Hepatocyte (in vitro differentiated cells): ENCODE measurements at regions not wholly inside any gene's neighbourhood (a gene's known extent, or its start where the extent isn't known, plus 50 kb on each side); places are given as distances from the start of the nearest gene placed in this dataset.

ENCODE experiments used
- DNase-seq: peaks from one replicate; pipeline ENCODE4 v3.0.0-alpha.2; 2016; ENCODE audit warnings: low spot score
- H2AFZ ChIP-seq: fragments of 200-600 bp; sonication (generic); 2 replicates; pipeline ENCODE4 v1.6.0; 2016; ENCODE audit warnings: antibody characterized with exemption, mild to moderate bottlenecking
- H3K27ac ChIP-seq: fragments of 200-600 bp; sonication (generic); 2 replicates; pipeline ENCODE4 v1.5.1; 2016; ENCODE audit warnings: mild to moderate bottlenecking
- H3K27me3 ChIP-seq: fragments of 200-600 bp; sonication (generic); 2 replicates; pipeline ENCODE4 v1.6.1; 2016
- H3K36me3 ChIP-seq: fragments of 200-600 bp; sonication (generic); replicated peaks from 2 replicates; pipeline ENCODE4 v1.5.1; 2016; ENCODE audit warnings: low read depth; ENCODE audit not compliant: insufficient read depth
- H3K4me1 ChIP-seq: fragments of 200-600 bp; sonication (generic); 2 replicates; pipeline ENCODE4 v1.5.1; 2016; ENCODE audit warnings: mild to moderate bottlenecking, moderate library complexity; ENCODE audit not compliant: insufficient read depth
- H3K4me2 ChIP-seq: fragments of 200-600 bp; sonication (generic); 2 replicates; pipeline ENCODE4 v1.6.0; 2016
- H3K4me3 ChIP-seq: fragments of 200-600 bp; sonication (generic); 2 replicates; pipeline ENCODE4 v1.5.1; 2016; ENCODE audit warnings: mild to moderate bottlenecking
- H3K79me2 ChIP-seq: fragments of 200-600 bp; sonication (generic); 2 replicates; pipeline ENCODE4 v1.6.0; 2017; ENCODE audit warnings: mild to moderate bottlenecking
- H3K9me2 ChIP-seq: fragments of 200-600 bp; sonication (generic); replicated peaks from 2 replicates; pipeline ENCODE4 v1.6.0; 2017; ENCODE audit warnings: mild to moderate bottlenecking; ENCODE audit not compliant: insufficient read depth
- H3K9me3 ChIP-seq: fragments of 200-600 bp; sonication (generic); 2 replicates; pipeline ENCODE4 v1.5.1; 2016; ENCODE audit warnings: low read depth, mild to moderate bottlenecking
- H4K20me1 ChIP-seq: fragments of 200-600 bp; sonication (generic); 2 replicates; pipeline ENCODE4 v1.6.0; 2016; ENCODE audit warnings: mild to moderate bottlenecking; ENCODE audit not compliant: insufficient read depth, poor library complexity, severe bottlenecking
- CTCF ChIP-seq: fragments of 200-600 bp; sonication (generic); IDR thresholded peaks from 2 replicates; pipeline ENCODE4 v1.5.1; 2016; ENCODE audit warnings: antibody characterized with exemption, mild to moderate bottlenecking; ENCODE audit not compliant: poor library complexity
- EZH2 ChIP-seq: fragments of 200-600 bp; sonication (generic); IDR thresholded peaks from 2 replicates; pipeline ENCODE4 v1.6.1; 2016; ENCODE audit warnings: antibody characterized with exemption, mild to moderate bottlenecking, borderline replicate concordance
- EZH2phosphoT487 ChIP-seq: fragments of 200-600 bp; sonication (generic); IDR thresholded peaks from one replicate; pipeline ENCODE4 v1.6.1; 2018; ENCODE audit warnings: antibody characterized with exemption, mild to moderate bottlenecking, low read depth, moderate library complexity; ENCODE audit not compliant: unreplicated experiment, severe bottlenecking
- WGBS: methylation state at CpG from one replicate; pipeline ENCODE4 v1.1.6; 2016; ENCODE audit warnings: low lambda C conversion rate; ENCODE audit errors: missing lambda C conversion rate; 5-methylcytosine and 5-hydroxymethylcytosine counted together

DNA sequence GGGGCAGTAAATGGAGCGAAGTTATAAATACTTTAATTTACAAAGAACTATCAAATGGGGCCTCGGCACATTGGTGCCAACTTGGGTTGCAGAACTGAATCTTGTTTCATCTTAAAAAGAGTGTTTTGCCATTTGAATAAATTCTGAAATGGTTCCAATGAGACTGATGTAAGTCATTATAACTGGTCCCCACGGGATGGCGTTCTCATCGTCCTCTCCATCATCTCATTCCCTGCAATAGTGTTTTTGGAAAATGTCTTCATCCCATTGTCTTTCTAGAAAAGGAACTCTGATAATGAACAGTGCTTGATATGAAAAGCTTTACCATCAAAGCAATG, 422.0 kb upstream of the ID2 start:
- Histone ChIP-seq H2AFZ (no peak overlapping the region), H3K27me3 (no peaks in the 10 kb centered on the region), H3K9me2 (no peaks in the 10 kb centered on the region), H3K36me3 (no peaks in the 10 kb centered on the region), H3K4me3 (no peak overlapping the region), H3K79me2 (no peaks in the 10 kb centered on the region), H3K27ac (no peak overlapping the region), H4K20me1 (no peaks in the 10 kb centered on the region), H3K4me2 (no peak overlapping the region), H3K9me3 (no peaks in the 10 kb centered on the region), H3K4me1 (no peaks in the 10 kb centered on the region)
- no peak for TF ChIP-seq EZH2phosphoT487
- no peak for TF ChIP-seq EZH2
- DNase-seq, result no peak
- 91% methylated on average over 5 of the region's 5 CpGs for WGBS

GRCh38 chr2:8260213-8260612, 421.6 kb upstream of the ID2 start:
- H3K9me3 ChIP-seq, result no peaks in the 10 kb centered on the region
- H3K36me3 ChIP-seq, result no peaks in the 10 kb centered on the region
- WGBS, result 80% methylated on average over 11 of the region's 11 CpGs
- no peaks in the 10 kb centered on the region for H3K9me2 ChIP-seq
- H3K27me3 ChIP-seq, result no peaks in the 10 kb centered on the region
- H3K4me2 ChIP-seq, result no peak overlapping the region
- no peak overlapping the region for H3K4me3 ChIP-seq
- TF ChIP-seq CTCF, result no peak
- no peak for TF ChIP-seq EZH2
- H3K79me2 ChIP-seq, result no peaks in the 10 kb centered on the region
- no peak for DNase-seq
- H3K4me1 ChIP-seq, result no peaks in the 10 kb centered on the region
- no peak overlapping the region for H3K27ac ChIP-seq
- no peaks in the 10 kb centered on the region for H4K20me1 ChIP-seq
- no peak overlapping the region for H2AFZ ChIP-seq

DNA sequence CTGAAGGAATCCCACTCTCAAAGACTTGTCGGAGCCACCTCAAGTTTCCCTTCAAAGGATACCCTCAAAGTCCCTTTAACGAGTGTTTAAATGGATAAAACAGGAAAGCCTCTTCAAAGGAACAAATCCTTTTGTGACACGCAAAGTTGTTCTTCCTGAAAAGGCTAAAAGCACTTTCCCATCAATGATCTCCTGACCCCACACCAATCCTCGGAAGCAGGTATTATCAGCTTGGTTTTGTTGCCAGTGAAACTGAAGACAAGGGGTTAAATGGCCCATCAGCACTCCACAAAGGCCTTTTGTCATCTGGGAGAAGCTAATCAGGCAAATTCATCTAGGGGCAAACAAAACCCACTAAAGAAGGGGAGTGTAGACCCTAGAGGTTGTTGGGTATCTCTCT, 418.0 kb upstream of the ID2 start:
- Histone ChIP-seq H3K9me3 (no peaks in the 10 kb centered on the region), H3K79me2 (no peaks in the 10 kb centered on the region), H3K27ac (no peak overlapping the region), H2AFZ (no peak overlapping the region), H4K20me1 (no peaks in the 10 kb centered on the region), H3K4me1 (no peaks in the 10 kb centered on the region), H3K27me3 (no peaks in the 10 kb centered on the region), H3K9me2 (no peaks in the 10 kb centered on the region), H3K4me3 (no peak overlapping the region), H3K4me2 (no peak overlapping the region), H3K36me3 (no peaks in the 10 kb centered on the region)
- 42% methylated on average over 4 of the region's 4 CpGs for WGBS
- no peak for TF ChIP-seq EZH2
- TF ChIP-seq EZH2phosphoT487, result no peak
- TF ChIP-seq CTCF, result no peak
- no peak for DNase-seq

GRCh38 chr2:8264981-8265380, 416.9 kb upstream of the ID2 start:
- Histone ChIP-seq H3K4me1 (no peaks in the 10 kb centered on the region), H3K4me2 (no peak overlapping the region), H3K9me3 (no peaks in the 10 kb centered on the region), H4K20me1 (no peaks in the 10 kb centered on the region), H3K4me3 (no peak overlapping the region), H2AFZ (no peak overlapping the region), H3K27me3 (no peaks in the 10 kb centered on the region), H3K36me3 (no peaks in the 10 kb centered on the region), H3K27ac (no peak overlapping the region), H3K9me2 (no peaks in the 10 kb centered on the region), H3K79me2 (no peaks in the 10 kb centered on the region)
- TF ChIP-seq EZH2 (no peak), CTCF (no peak)
- 94% methylated on average over 3 of the region's 3 CpGs for WGBS
- DNase-seq, result no peak
